Lower lobe of right lung (tissue), 2 donors: ENCODE measurements at regions not wholly inside any gene's neighbourhood (a gene's known extent, or its start where the extent isn't known, plus 50 kb on each side); places are given as distances from the start of the nearest gene placed in this dataset.
A peak's percentile ranks its signal among the peaks of the same experiment; 100 is the strongest.
"Not testable (repeated sequence)": the region's sequence is repeated elsewhere in the genome, so short reads cannot be mapped to it uniquely, and the experiment has no call there.

ENCODE experiments used
- ATAC-seq, 2 donors: fragments of 200-7000 bp; cut with Tn5 transposase; one replicate each; pipeline ENCODE4 v1.9.1; 2020 to 2022; ENCODE audit warnings: mild to moderate bottlenecking in 2 of 2, moderate library complexity in 2 of 2
- DNase-seq: peaks from one replicate; pipeline ENCODE4 v3.0.0-alpha.2; 2020
- H3K27ac ChIP-seq: fragments of 200-600 bp; one replicate; pipeline ENCODE4 v1.8.0; 2022
- H3K27me3 ChIP-seq: fragments of 200-600 bp; one replicate; pipeline ENCODE4 v1.8.0; 2022; ENCODE audit warnings: low read depth
- H3K36me3 ChIP-seq: fragments of 200-600 bp; one replicate; pipeline ENCODE4 v1.8.0; 2022; ENCODE audit warnings: mild to moderate bottlenecking
- H3K4me1 ChIP-seq: fragments of 200-600 bp; one replicate; pipeline ENCODE4 v1.8.0; 2022
- H3K4me3 ChIP-seq: fragments of 200-600 bp; one replicate; pipeline ENCODE4 v1.8.0; 2022; ENCODE audit warnings: mild to moderate bottlenecking
- H3K9me3 ChIP-seq: fragments of 200-600 bp; one replicate; pipeline ENCODE4 v1.8.0; 2022
- intact Hi-C: fragments of 100-400 bp; cut with DNase I; formaldehyde crosslinking; loops from one replicate; pipeline ENCODE4 v1.11.0; 2022
- donor health status: DM: no; HTN: yes; CAD: no; lungs with severe emphysema.

DNA sequence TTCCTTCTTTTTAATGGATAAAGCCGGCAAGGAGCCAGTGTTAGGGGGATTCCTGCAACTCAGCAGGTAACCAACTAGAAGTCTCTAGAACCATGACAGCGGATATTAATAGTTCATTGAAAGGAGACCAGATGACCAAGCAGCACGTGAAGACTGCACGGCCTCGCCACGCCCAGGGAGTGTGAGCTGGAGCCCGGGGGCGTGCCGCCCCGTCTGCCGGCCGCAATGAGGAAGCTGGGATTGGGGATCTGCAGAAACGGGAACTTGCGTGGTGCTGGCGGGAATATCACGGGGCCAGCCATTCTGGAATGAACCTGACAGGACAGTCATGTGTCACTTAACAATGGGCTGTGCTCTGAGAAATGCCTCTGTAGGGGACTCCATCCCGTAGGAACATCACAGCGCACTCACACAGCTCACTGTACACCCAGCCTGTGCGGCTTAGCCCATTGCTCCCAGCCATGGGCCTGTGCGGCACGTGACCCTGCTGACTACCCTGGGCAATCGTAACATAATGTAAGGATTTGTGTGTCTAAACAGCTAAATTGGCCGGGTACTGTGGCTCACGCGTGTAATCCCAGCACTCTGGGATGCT, 4092.8 kb upstream of the TPTE start:
- H3K27ac ChIP-seq, H3K9me3 ChIP-seq, H3K36me3 ChIP-seq, H3K4me3 ChIP-seq, H3K4me1 ChIP-seq, H3K27me3 ChIP-seq, intact Hi-C loops: not testable (repeated sequence)
- DNase-seq (peak; percentile 36), ATAC-seq (peak; percentile 60 to 81)

GRCh38 chr21:6429924-6430323, 4091.5 kb upstream of the TPTE start:
- H3K27ac ChIP-seq, intact Hi-C loops, H3K27me3 ChIP-seq, H3K9me3 ChIP-seq, H3K4me3 ChIP-seq, ATAC-seq, H3K36me3 ChIP-seq, DNase-seq, H3K4me1 ChIP-seq: not testable (repeated sequence)

DNA sequence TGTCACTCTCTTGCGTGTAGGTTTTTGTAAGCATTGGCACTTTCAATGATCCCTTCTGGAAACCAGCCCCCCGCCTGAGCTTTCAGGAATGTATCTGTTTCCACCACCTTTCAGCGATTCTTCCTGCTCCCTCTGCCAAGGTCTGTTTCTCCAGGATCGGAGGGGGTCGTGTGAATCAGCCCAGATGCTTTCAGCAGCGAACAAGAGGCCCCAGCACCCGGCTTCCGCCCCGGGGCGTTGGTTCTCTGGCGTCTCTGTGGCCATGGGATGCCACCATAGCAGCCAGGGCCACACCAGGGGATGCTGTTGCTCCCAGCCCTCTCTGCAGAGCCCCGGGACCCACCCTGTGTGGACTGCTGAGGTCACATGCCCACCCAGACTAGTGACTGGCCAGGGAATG, 4088.2 kb upstream of the TPTE start:
- H3K27me3 ChIP-seq, H3K4me1 ChIP-seq, DNase-seq, intact Hi-C loops, H3K27ac ChIP-seq, H3K4me3 ChIP-seq, ATAC-seq, H3K36me3 ChIP-seq, H3K9me3 ChIP-seq: not testable (repeated sequence)

- H3K27ac ChIP-seq, ATAC-seq, H3K27me3 ChIP-seq, intact Hi-C loops, H3K4me3 ChIP-seq, H3K36me3 ChIP-seq, H3K4me1 ChIP-seq, H3K9me3 ChIP-seq, DNase-seq: not testable (repeated sequence)
Observed at GRCh38 chr21:6436205-6436604, 4085.2 kb upstream of the TPTE start.

- H3K27ac ChIP-seq, H3K4me1 ChIP-seq, H3K9me3 ChIP-seq, H3K27me3 ChIP-seq, H3K36me3 ChIP-seq, H3K4me3 ChIP-seq, DNase-seq, intact Hi-C loops: not testable (repeated sequence)
- ATAC-seq, result peak; percentile 88 to 97
Observed at GRCh38 chr21:6436971-6437833, 4084.2 kb upstream of the TPTE start.

GRCh38 chr21:6437834-6438187, 4083.6 kb upstream of the TPTE start:
- H3K36me3 ChIP-seq, H3K4me3 ChIP-seq, H3K4me1 ChIP-seq, H3K9me3 ChIP-seq, DNase-seq, intact Hi-C loops, H3K27me3 ChIP-seq, H3K27ac ChIP-seq: not testable (repeated sequence)
- ATAC-seq, result peak; percentile 12 to 56

GRCh38 chr21:6439058-6439457, 4082.3 kb upstream of the TPTE start:
- DNase-seq, H3K9me3 ChIP-seq, H3K27ac ChIP-seq, H3K27me3 ChIP-seq, H3K36me3 ChIP-seq, H3K4me1 ChIP-seq, ATAC-seq, H3K4me3 ChIP-seq, intact Hi-C loops: not testable (repeated sequence)

GRCh38 chr21:6454648-6455340, 4066.6 kb upstream of the TPTE start:
- H3K36me3 ChIP-seq, H3K4me3 ChIP-seq, ATAC-seq, intact Hi-C loops, H3K9me3 ChIP-seq, DNase-seq, H3K27ac ChIP-seq, H3K4me1 ChIP-seq, H3K27me3 ChIP-seq: not testable (repeated sequence)

DNA sequence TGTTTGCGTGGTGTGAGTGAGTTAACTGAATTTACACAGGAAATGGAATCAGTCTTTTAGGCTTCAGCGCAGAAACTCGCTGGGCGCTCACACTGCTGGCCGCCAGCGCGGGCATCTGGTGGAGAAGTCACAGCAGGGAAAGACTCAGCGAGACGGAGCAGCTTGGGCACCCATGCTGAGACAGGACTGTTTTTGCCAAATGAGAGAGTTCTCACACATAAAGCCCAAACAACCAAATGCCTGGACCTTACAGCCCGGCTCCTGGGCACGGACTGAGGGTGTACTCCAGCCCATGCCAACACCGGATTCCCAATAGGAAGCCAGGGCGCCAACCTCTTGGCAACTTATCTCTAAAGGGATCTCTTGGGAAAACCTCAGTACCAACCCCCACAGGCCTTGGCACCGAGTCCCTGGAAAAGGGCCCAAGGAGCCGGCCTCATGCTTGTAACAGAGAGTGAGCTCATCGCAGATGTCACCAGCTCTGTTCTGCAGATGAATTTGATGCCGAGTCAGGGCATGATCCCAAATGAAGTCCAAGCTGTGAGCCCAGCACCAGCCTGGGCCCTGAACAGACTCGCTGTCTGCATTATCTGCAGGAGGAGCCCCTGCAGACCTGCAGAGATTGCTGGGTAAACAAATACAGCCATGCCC, 4065.2 kb upstream of the TPTE start:
- intact Hi-C loops, H3K9me3 ChIP-seq, ATAC-seq, H3K36me3 ChIP-seq, H3K27ac ChIP-seq, H3K4me3 ChIP-seq, H3K4me1 ChIP-seq, H3K27me3 ChIP-seq, DNase-seq: not testable (repeated sequence)

GRCh38 chr21:6459761-6460160, 4061.6 kb upstream of the TPTE start:
- H3K4me3 ChIP-seq, H3K27me3 ChIP-seq, ATAC-seq, H3K9me3 ChIP-seq, H3K4me1 ChIP-seq, intact Hi-C loops, H3K36me3 ChIP-seq, DNase-seq, H3K27ac ChIP-seq: not testable (repeated sequence)

DNA sequence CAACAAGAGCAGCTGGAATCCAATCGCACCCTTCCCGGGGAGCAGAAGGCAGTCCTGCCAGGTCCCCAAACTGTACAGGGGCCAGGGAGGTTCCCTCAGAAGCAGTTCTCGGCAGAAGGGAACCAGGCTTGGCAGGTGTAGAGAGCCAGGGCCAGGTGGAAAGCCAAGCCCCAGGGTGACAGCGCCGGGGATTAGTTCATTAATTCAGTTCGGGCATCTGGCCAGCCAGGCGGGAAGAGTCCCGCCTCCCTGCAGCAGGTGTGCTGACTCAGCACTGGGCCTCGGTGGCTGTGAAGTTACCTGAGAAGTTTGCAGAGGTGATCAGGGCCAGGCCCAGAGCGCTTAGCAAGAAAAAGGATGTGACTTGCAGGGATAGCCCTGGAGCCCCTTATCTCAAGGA, 4060.0 kb upstream of the TPTE start:
- ATAC-seq, H3K27me3 ChIP-seq, H3K27ac ChIP-seq, DNase-seq, H3K9me3 ChIP-seq, H3K4me1 ChIP-seq, H3K4me3 ChIP-seq, intact Hi-C loops, H3K36me3 ChIP-seq: not testable (repeated sequence)

DNA sequence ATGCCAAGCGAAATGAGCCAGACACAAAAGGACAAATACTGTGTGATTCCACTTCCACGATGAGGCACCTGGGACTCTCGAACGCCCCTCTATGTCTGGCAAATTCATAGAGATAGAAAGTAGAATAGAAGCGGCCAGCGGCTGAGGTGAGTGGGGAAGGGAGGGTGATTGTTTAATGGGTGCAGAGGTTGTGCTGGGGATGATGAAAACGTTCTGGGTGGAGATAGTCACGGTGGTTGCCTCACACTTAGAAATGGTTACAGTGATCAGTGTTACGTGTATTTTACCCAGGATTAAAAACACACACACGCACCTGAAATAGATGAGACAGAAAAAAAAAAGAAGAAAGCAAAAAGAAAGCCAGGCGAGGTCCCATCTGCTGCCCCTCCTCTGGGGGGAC, 4057.0 kb upstream of the TPTE start:
- H3K27me3 ChIP-seq, H3K36me3 ChIP-seq, H3K4me1 ChIP-seq, DNase-seq, ATAC-seq, H3K4me3 ChIP-seq, intact Hi-C loops, H3K9me3 ChIP-seq, H3K27ac ChIP-seq: not testable (repeated sequence)

DNA sequence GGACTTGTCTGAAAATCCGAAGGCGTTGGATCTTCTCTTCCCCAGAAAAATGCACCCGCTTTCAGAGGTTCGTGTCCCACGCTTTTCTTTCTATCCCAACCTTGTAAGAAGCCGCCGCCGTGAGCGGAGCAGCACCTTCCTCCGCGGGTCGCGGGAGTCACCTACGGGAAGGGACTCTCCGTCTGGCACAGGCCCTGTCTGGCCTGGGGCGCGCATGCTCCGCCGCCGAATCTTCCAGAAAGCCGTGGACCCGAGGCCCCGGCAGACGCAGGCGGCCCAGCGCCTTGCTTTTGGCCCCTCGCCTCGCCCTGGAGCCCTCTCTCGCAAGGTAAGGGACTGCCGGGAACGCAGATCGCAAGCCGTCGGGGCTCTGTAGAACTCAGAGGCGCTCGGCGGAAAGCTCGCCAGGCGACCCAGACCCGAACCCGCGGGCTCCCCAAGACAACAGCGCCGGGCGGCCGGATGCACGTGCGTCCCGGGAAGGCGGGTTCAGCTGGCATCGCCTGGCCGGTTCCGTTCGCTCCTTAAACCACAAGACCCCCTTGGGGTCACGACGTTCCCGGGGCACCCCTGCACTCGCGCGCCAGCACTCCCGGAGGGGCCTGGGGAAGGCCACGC, 4055.2 kb upstream of the TPTE start:
- intact Hi-C loops, H3K4me1 ChIP-seq, H3K36me3 ChIP-seq, DNase-seq, H3K4me3 ChIP-seq, H3K9me3 ChIP-seq, H3K27ac ChIP-seq, H3K27me3 ChIP-seq: not testable (repeated sequence)
- peak; percentile 35 to 43 for ATAC-seq
